ENCODE measurements at regions not wholly inside any gene's neighbourhood (a gene's known extent, or its start where the extent isn't known, plus 50 kb on each side); places are given as distances from the start of the nearest gene placed in this dataset.

DNA sequence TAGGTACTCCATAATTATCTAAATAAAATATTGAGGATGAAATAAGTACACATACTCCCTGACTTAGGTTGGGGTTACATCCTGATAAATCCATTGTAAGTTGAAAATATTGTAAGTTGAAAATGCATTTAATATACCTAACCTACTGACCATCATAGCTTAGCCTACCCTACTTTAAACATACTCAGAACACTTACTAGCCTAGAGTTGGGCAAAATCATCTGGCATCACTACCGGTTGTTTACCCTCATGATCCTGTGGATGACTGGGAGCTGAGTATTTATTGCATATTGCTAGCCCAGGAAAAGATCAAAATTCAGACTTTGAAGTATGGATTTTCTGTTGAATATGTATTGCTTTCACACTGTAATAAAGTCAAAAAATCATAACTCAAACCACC lies 467.3 kb downstream of the C6orf118 start:
- Histone ChIP-seq H3K36me3 (no peaks in the 10 kb centered on the region), H3K27ac (no peak overlapping the region), H3K4me3 (no peak overlapping the region), H3K4me1 (no peaks in the 10 kb centered on the region), H3K9me3 (no peaks in the 10 kb centered on the region), H3K27me3 (no peaks in the 10 kb centered on the region)
- TF ChIP-seq EP300 (IDR thresholded peaks at IDR 0.05) (no peak), POLR2AphosphoS5 (IDR thresholded peaks at IDR 0.05) (no peak), CTCF (IDR thresholded peaks at IDR 0.05) (no peak), POLR2A (IDR thresholded peaks at IDR 0.05) (no peak)
- 89% methylated on average over 1 of the region's 1 CpG for WGBS
- no peak for DNase-seq (ENCODE audit: low spot score in 2 of 2)

DNA sequence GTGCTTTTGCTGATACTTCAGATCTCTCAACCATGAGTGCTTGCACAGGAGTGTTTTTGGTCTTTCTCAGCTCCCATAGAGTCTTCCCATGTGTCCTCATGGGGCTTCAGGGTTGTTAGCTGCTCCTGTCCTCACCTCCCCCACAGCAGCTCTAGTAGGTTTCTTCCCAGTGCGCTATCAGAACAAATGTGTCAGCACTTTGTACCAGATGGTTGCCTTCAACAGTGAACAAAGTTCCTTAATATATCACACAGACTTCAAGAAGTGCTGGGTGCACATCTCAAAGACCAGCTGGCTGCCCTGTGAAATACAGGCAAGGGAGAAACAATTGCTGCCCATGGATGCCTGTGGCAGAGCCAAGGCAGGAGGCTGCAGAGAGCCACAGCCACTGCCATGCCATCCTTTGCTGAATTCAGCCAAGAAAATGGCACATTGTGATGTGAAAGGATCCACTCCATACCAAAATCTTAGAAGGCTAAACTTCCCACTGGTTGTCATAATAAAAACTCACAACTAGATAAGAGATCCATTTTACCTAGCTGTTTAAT lies 471.3 kb downstream of the C6orf118 start:
- Histone ChIP-seq H3K27ac (no peak overlapping the region), H3K27me3 (no peaks in the 10 kb centered on the region), H3K9me3 (no peaks in the 10 kb centered on the region), H3K4me3 (no peak overlapping the region), H3K36me3 (no peaks in the 10 kb centered on the region), H3K4me1 (no peaks in the 10 kb centered on the region)
- WGBS: 75% methylated on average over 1 of the region's 1 CpG
- DNase-seq (ENCODE audit: low spot score in 2 of 2): no peak
- TF ChIP-seq CTCF (IDR thresholded peaks at IDR 0.05): no peak
- no peak for TF ChIP-seq EP300 (IDR thresholded peaks at IDR 0.05)
- no peak for TF ChIP-seq POLR2A (IDR thresholded peaks at IDR 0.05)

GRCh38 chr6:164836486-164836885 lies 472.9 kb downstream of the C6orf118 start:
- no peak for TF ChIP-seq POLR2AphosphoS5 (IDR thresholded peaks at IDR 0.05)
- TF ChIP-seq EP300 (IDR thresholded peaks at IDR 0.05): no peak
- no peak for TF ChIP-seq POLR2A (IDR thresholded peaks at IDR 0.05)
- no peak for TF ChIP-seq CTCF (IDR thresholded peaks at IDR 0.05)
- no peaks in the 10 kb centered on the region for H3K36me3 ChIP-seq
- DNase-seq (ENCODE audit: low spot score in 2 of 2): no peak
- no peaks in the 10 kb centered on the region for H3K4me1 ChIP-seq
- no peaks in the 10 kb centered on the region for H3K9me3 ChIP-seq
- H3K4me3 ChIP-seq: no peak overlapping the region
- 64% methylated on average over 3 of the region's 3 CpGs for WGBS
- no peaks in the 10 kb centered on the region for H3K27me3 ChIP-seq
- H3K27ac ChIP-seq: no peak overlapping the region

DNA sequence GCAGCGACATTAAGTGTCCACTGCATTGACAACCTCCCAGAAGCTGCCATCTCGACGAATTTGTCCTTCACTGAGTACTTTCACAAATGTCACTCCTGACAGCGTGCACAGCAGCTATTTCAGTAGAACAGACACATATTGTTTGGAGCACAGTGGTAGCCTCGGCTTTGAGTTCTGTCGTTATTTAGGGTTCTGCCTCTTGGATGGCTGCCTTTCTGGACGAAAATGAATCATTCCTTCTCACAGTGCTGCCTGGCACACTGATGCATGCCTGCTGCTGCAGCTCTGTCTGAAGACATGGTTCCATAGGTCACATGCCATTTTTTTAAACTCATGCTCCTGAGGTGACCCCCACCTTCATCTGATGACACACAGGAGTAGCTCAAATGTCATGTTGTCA lies 477.0 kb downstream of the C6orf118 start:
- H3K36me3 ChIP-seq: no peaks in the 10 kb centered on the region
- H3K27ac ChIP-seq: no peak overlapping the region

GRCh38 chr6:164827537-164827936 lies 481.9 kb downstream of the C6orf118 start:
- Histone ChIP-seq H3K27me3 (no peaks in the 10 kb centered on the region), H3K36me3 (no peaks in the 10 kb centered on the region), H3K27ac (no peak overlapping the region), H3K9me3 (no peaks in the 10 kb centered on the region), H3K4me1 (no peaks in the 10 kb centered on the region), H3K4me3 (no peak overlapping the region)
- 74% methylated on average over 8 of the region's 8 CpGs for WGBS
- TF ChIP-seq CTCF (IDR thresholded peaks at IDR 0.05): no peak
- TF ChIP-seq EP300 (IDR thresholded peaks at IDR 0.05): no peak
- no peak for TF ChIP-seq POLR2A (IDR thresholded peaks at IDR 0.05)
- no peak for TF ChIP-seq POLR2AphosphoS5 (IDR thresholded peaks at IDR 0.05)
- DNase-seq (ENCODE audit: low spot score in 2 of 2): no peak

More for the DNA sequence above, 477.0 kb downstream of the C6orf118 start:
- Histone ChIP-seq H3K9me3 (no peaks in the 10 kb centered on the region), H3K4me3 (no peak overlapping the region), H3K27me3 (no peaks in the 10 kb centered on the region), H3K4me1 (no peaks in the 10 kb centered on the region)
- 67% methylated on average over 7 of the region's 7 CpGs for WGBS
- DNase-seq (ENCODE audit: low spot score in 2 of 2): no peak
- no peak for TF ChIP-seq POLR2AphosphoS5 (IDR thresholded peaks at IDR 0.05)
- TF ChIP-seq POLR2A (IDR thresholded peaks at IDR 0.05): no peak
- TF ChIP-seq CTCF (IDR thresholded peaks at IDR 0.05): no peak
- TF ChIP-seq EP300 (IDR thresholded peaks at IDR 0.05): no peak
